ENCODE measurements at regions not wholly inside any gene's neighbourhood (a gene's known extent, or its start where the extent isn't known, plus 50 kb on each side); places are given as distances from the start of the nearest gene placed in this dataset.
"Not testable (repeated sequence)": the region's sequence is repeated elsewhere in the genome, so short reads cannot be mapped to it uniquely, and the experiment has no call there.

- H2BK20ac ChIP-seq (ENCODE audit: low read length); H4K8ac ChIP-seq (ENCODE audit: extremely low read depth, insufficient read depth, low read length); DNase-seq (ENCODE audit: low read depth in 1 of 2, low spot score in 2 of 2); POLR2A ChIA-PET (ENCODE audit: partially characterized antibody); H3K23ac ChIP-seq (ENCODE audit: insufficient read length); H3K9ac ChIP-seq (replicated peaks in 1 of 4; ENCODE audit: extremely low read depth in 1 of 4, low read depth in 3 of 4, low read length in 3 of 4); H2BK12ac ChIP-seq (ENCODE audit: low read depth, low read length); H3K18ac ChIP-seq (ENCODE audit: extremely low read depth, low read length); H2BK15ac ChIP-seq (ENCODE audit: low read length); H3K4me3 ChIP-seq (ENCODE audit: extremely low read depth in 1 of 4, insufficient read depth in 2 of 4, low read depth in 3 of 4, low read length in 4 of 4); H4K20me1 ChIP-seq (replicated peaks in 1 of 2; ENCODE audit: control insufficient read depth in 1 of 2, insufficient read depth in 2 of 2, low read length in 2 of 2); H4K91ac ChIP-seq (replicated peaks; ENCODE audit: insufficient read length, low read length); H3K4me1 ChIP-seq (replicated peaks in 1 of 4; ENCODE audit: control insufficient read depth in 3 of 4, insufficient read depth in 4 of 4, low read length in 3 of 4); H3K14ac ChIP-seq (ENCODE audit: insufficient read length); H2BK5ac ChIP-seq (ENCODE audit: low read depth, low read length); FAIRE-seq; H2AK5ac ChIP-seq (ENCODE audit: low read depth, low read length); CTCF ChIA-PET (ENCODE audit: partially characterized antibody); H3K27ac ChIP-seq (ENCODE audit: low read depth, low read length); H3K79me1 ChIP-seq (ENCODE audit: low read depth, low read length); H3K79me2 ChIP-seq (ENCODE audit: control insufficient read depth in 1 of 2, insufficient read depth in 2 of 2, low read length in 2 of 2); H3K4me2 ChIP-seq (ENCODE audit: insufficient read depth in 1 of 2, low read depth in 2 of 2, low read length in 2 of 2); H4K5ac ChIP-seq (ENCODE audit: insufficient read length, low read depth, low read length); H2BK120ac ChIP-seq (replicated peaks; ENCODE audit: low read depth, low read length); H3K56ac ChIP-seq (replicated peaks; ENCODE audit: insufficient read length, low read depth, low read length); H3K9me3 ChIP-seq (ENCODE audit: insufficient read depth in 2 of 2, low read depth in 1 of 2, low read length in 1 of 2); H2AFZ ChIP-seq (ENCODE audit: low read length); H3K23me2 ChIP-seq (ENCODE audit: low read depth, low read length); H3K4ac ChIP-seq (replicated peaks; ENCODE audit: insufficient read length, low read depth, low read length); H3K27me3 ChIP-seq (replicated peaks in 1 of 4; ENCODE audit: control insufficient read depth in 3 of 4, extremely low read depth in 1 of 4, insufficient read depth in 3 of 4, low read length in 3 of 4); H3K36me3 ChIP-seq (ENCODE audit: control insufficient read depth in 2 of 4, insufficient read depth in 4 of 4, low read length in 3 of 4): not testable (repeated sequence)
- WGBS, 2 experiments (ENCODE audit: extremely low coverage in 1 of 2, insufficient coverage in 1 of 2, insufficient read length in 1 of 2, insufficient replicate concordance in 2 of 2, low coverage in 1 of 2, low lambda C conversion rate in 2 of 2, missing lambda C conversion rate in 1 of 2) = 100% methylated on average over 1 of the region's 1 CpG; no CpG with 5 or more reads in 1 of the 2 experiments
Observed at GRCh38 chr17:71599583-71599982, 521.2 kb upstream of the SOX9 start.
